PFSK-1 (cell line): ENCODE measurements at regions not wholly inside any gene's neighbourhood (a gene's known extent, or its start where the extent isn't known, plus 50 kb on each side); places are given as distances from the start of the nearest gene placed in this dataset.

Experiments used
- FOXP2 ChIP-seq: optimal IDR thresholded peaks from 2 replicates; pipeline ENCODE3; 2011; ENCODE audit warnings: borderline replicate concordance, control low read depth, inconsistent platforms; ENCODE audit not compliant: insufficient read depth; ENCODE audit errors: extremely low read length, extremely low read depth
- POLR2AphosphoS5 ChIP-seq: IDR thresholded peaks from 2 replicates; pipeline ENCODE4 v1.6.1; 2012; ENCODE audit warnings: low read depth, mild to moderate bottlenecking, control low read depth, low read length, moderate library complexity
- REST ChIP-seq, 2 experiments: IDR thresholded peaks; 2 replicates each; pipeline versions ENCODE4 v1.6.1 to v1.8.0; 2011 to 2012; ENCODE audit warnings: low read depth in 2 of 2, low read length in 2 of 2, control low read depth in 1 of 2, inconsistent platforms in 1 of 2, mild to moderate bottlenecking in 1 of 2, moderate library complexity in 1 of 2; ENCODE audit not compliant: insufficient read depth in 1 of 2
- SIN3A ChIP-seq: IDR thresholded peaks from 2 replicates; pipeline ENCODE4 v1.6.1; 2012; ENCODE audit warnings: mild to moderate bottlenecking, low read length, moderate library complexity, borderline replicate concordance; ENCODE audit not compliant: insufficient read depth
- TAF1 ChIP-seq: IDR thresholded peaks from 2 replicates; pipeline ENCODE4 v1.6.1; 2012; ENCODE audit warnings: low read length, control low read depth, borderline replicate concordance; ENCODE audit not compliant: insufficient read depth

DNA sequence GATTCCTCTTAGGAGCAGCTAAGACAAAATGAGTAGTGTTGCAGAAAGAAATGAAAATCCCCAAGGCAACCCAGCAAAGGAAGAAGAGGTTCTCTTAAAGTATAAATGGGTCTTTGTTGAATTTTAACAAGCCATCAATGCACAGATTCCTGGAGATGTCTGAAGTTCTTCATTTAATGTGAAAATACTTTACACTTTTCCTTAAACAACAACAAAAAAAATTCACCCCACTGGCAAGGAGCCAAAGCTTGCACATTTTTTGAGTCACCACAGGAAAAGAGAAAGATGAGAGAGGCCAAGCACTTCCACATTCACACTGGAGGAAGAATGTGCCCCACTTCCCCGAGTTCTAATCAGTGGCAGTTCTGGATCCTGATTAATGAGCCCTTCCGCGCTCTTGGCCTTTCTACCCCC lies 286.4 kb upstream of the MEOX2 start:
- TF ChIP-seq POLR2AphosphoS5 = no peak
- TF ChIP-seq REST (IDR thresholded peaks at IDR 0.05; ENCODE audit: insufficient read depth in 1 of 2, low read depth in 2 of 2, low read length in 2 of 2) = no peak
- no peak for TF ChIP-seq TAF1
- TF ChIP-seq FOXP2 = no peak
- no peak for TF ChIP-seq SIN3A

GRCh38 chr7:15967551-15967950 lies 281.1 kb upstream of the MEOX2 start:
- TF ChIP-seq REST (IDR thresholded peaks at IDR 0.05; ENCODE audit: insufficient read depth in 1 of 2, low read depth in 2 of 2, low read length in 2 of 2) (no peak), TAF1 (no peak), POLR2AphosphoS5 (no peak), FOXP2 (no peak), SIN3A (no peak)

- no peak for TF ChIP-seq POLR2AphosphoS5
- no peak for TF ChIP-seq TAF1
- no peak for TF ChIP-seq SIN3A
- no peak for TF ChIP-seq FOXP2
- no peak for TF ChIP-seq REST (IDR thresholded peaks at IDR 0.05; ENCODE audit: insufficient read depth in 1 of 2, low read depth in 2 of 2, low read length in 2 of 2)
These were observed 280.6 kb upstream of the MEOX2 start for GRCh38 chr7:15967121-15967520.

DNA sequence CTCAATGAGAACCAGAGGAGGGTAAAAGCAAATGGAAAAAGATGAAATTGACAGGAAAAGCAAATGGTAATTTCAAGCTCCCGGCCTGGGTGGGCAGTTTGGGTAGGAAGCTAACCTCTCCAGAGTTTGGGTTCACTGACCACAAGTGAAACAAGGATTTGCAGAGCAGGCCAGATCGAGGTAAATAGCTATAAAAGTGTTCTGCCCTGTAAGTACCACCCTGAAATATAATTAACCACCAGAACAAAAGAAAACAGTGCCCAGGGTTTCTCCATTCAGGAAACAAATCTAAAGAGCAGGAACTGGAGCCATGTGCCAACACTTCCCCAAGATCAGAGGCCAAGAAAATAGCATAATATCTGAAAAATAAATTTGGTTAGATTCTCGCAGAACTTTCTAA lies 276.7 kb upstream of the MEOX2 start:
- TF ChIP-seq SIN3A = no peak

- TF ChIP-seq TAF1 (no peak), SIN3A (no peak)
These were observed 268.3 kb upstream of the MEOX2 start for GRCh38 chr7:15954671-15955354.

- TF ChIP-seq SIN3A (no peak), FOXP2 (no peak), TAF1 (no peak), POLR2AphosphoS5 (no peak), REST (IDR thresholded peaks at IDR 0.05; ENCODE audit: insufficient read depth in 1 of 2, low read depth in 2 of 2, low read length in 2 of 2) (no peak)
These were observed 263.8 kb upstream of the MEOX2 start for GRCh38 chr7:15950299-15950698.
